OCI-LY3 (cell line): ENCODE measurements at regions not wholly inside any gene's neighbourhood (a gene's known extent, or its start where the extent isn't known, plus 50 kb on each side); places are given as distances from the start of the nearest gene placed in this dataset.

Experiments used
- H2AFZ ChIP-seq: fragments of 200-600, 300-600 bp; shearing (Covaris generic); 2 replicates; pipeline ENCODE4 v1.6.0; 2014; ENCODE audit warnings: antibody characterized with exemption, low read depth, low read length
- H3K27ac ChIP-seq: fragments of 200-600, 300-600 bp; sonication (generic); 2 replicates; pipeline ENCODE4 v1.5.1; 2014; ENCODE audit warnings: mild to moderate bottlenecking, low read length, moderate library complexity, mixed read lengths
- H3K27me3 ChIP-seq: fragments of 200-600, 300-600 bp; sonication (generic); 2 replicates; pipeline ENCODE4 v1.6.1; 2014; ENCODE audit warnings: low read depth, low read length, mixed read lengths
- H3K36me3 ChIP-seq: fragments of 200-600, 300-600 bp; sonication (generic); replicated peaks from 2 replicates; pipeline ENCODE3; 2014; ENCODE audit warnings: low read depth, low read length, mixed read lengths
- H3K4me1 ChIP-seq: fragments of 300-600, 200-600 bp; sonication (generic); 2 replicates; pipeline ENCODE4 v1.6.1; 2014; ENCODE audit warnings: low read length, mixed read lengths
- H3K4me2 ChIP-seq: fragments of 200-600, 300-600 bp; sonication (generic); 2 replicates; pipeline ENCODE4 v1.6.1; 2014; ENCODE audit warnings: low read length, mixed read lengths
- H3K4me3 ChIP-seq: fragments of 300-600, 200-600 bp; sonication (generic); 2 replicates; pipeline ENCODE4 v1.5.1; 2014; ENCODE audit warnings: antibody characterized with exemption, mild to moderate bottlenecking, low read length, moderate library complexity
- H3K79me2 ChIP-seq: fragments of 300-600, 200-600 bp; shearing (Covaris generic); 2 replicates; pipeline ENCODE4 v1.6.1; 2014; ENCODE audit warnings: mild to moderate bottlenecking, low read length, mixed read lengths
- H3K9ac ChIP-seq: fragments of 300-600, 200-600 bp; shearing (Covaris generic); 2 replicates; pipeline ENCODE4 v1.6.0; 2014; ENCODE audit warnings: mild to moderate bottlenecking, low read length, moderate library complexity
- H3K9me3 ChIP-seq: fragments of 200-600, 300-600 bp; shearing (Covaris generic); 2 replicates; pipeline ENCODE4 v1.6.1; 2014; ENCODE audit warnings: low read length, mixed read lengths; ENCODE audit not compliant: insufficient read depth
- H4K20me1 ChIP-seq: fragments of 200-600, 300-600 bp; sonication (generic); 2 replicates; pipeline ENCODE4 v1.6.1; 2016; ENCODE audit warnings: low read length, mixed read lengths; ENCODE audit not compliant: insufficient read depth
- EZH2phosphoT487 ChIP-seq: fragments of 200-600 bp; shearing (Covaris generic); IDR thresholded peaks from 2 replicates; pipeline ENCODE4 v1.6.1; 2018; ENCODE audit warnings: antibody characterized with exemption, mixed run types, low read depth
- TF ChIP-seq, protein P1 (sequence below): fragments of 200-600, 300-600 bp; sonication (generic); IDR thresholded peaks from 2 replicates; pipeline ENCODE4 v1.5.1; 2014; ENCODE audit warnings: antibody characterized with exemption, low read length, low read depth

DNA sequence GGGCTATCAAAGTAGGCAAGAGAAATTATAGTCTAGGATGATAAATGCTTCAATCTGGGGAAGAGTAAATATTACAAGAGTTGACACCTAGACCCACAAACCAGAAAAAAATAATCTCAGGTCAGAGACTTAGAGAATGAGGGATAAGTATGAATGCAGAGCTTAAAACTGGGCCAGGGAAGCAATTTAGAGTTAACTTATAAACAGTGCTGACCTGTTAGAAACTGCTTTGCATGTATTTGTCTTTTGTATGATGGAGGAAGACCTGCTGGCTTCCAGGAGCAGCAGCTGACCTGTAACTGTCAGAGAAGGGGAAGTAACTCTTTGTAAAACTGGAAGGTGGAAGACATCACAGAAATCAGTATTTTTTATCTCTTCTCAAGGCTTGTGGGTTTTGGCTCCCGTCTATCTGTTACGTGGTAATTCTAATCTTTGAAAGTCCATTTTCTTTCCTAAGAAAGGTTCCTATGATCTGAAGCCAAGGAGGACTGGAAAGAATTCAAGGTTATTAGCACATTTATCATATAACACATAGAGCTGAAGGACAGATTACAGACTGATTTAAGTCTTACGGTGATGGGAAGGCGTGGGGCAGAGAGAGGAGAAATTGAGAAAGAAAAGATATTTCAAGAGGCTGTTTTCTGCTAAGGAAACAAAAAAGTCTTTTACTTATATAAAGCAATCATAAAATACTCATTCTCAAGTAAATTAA is 114.7 kb upstream of the ADAMTS19 start:
- H3K4me2 ChIP-seq = no peak overlapping the region
- no peak overlapping the region for H3K27ac ChIP-seq
- H3K79me2 ChIP-seq = no peaks in the 10 kb centered on the region
- no peaks in the 10 kb centered on the region for H4K20me1 ChIP-seq
- no peaks in the 10 kb centered on the region for H3K4me1 ChIP-seq
- no peak overlapping the region for H3K9ac ChIP-seq
- no peak for TF ChIP-seq EZH2phosphoT487
- TF ChIP-seq, protein P1, sequence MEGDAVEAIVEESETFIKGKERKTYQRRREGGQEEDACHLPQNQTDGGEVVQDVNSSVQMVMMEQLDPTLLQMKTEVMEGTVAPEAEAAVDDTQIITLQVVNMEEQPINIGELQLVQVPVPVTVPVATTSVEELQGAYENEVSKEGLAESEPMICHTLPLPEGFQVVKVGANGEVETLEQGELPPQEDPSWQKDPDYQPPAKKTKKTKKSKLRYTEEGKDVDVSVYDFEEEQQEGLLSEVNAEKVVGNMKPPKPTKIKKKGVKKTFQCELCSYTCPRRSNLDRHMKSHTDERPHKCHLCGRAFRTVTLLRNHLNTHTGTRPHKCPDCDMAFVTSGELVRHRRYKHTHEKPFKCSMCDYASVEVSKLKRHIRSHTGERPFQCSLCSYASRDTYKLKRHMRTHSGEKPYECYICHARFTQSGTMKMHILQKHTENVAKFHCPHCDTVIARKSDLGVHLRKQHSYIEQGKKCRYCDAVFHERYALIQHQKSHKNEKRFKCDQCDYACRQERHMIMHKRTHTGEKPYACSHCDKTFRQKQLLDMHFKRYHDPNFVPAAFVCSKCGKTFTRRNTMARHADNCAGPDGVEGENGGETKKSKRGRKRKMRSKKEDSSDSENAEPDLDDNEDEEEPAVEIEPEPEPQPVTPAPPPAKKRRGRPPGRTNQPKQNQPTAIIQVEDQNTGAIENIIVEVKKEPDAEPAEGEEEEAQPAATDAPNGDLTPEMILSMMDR = no peak
- no peaks in the 10 kb centered on the region for H3K9me3 ChIP-seq
- H3K36me3 ChIP-seq = no peaks in the 10 kb centered on the region
- H3K4me3 ChIP-seq = no peak overlapping the region
- H3K27me3 ChIP-seq = no peaks in the 10 kb centered on the region
- H2AFZ ChIP-seq = no peak overlapping the region

DNA sequence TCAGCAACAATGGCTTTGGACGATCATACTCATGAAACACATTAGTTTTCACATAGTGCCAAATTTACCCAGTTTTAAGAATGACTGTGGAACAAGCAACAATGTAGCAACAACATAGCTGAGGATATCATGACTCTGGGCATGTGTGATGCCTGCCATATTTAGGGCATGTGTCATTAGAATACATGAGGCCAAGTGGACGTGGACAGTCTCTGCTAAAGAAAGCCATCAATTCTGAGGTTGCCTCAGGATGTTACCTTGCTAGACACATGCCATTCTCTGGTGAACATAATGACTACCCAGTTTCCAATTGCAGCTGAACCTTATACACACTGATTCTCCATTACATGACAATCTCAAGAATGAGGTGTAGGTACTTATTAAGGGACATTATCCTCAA is 103.3 kb upstream of the ADAMTS19 start:
- no peaks in the 10 kb centered on the region for H3K79me2 ChIP-seq
- H3K4me1 ChIP-seq = no peaks in the 10 kb centered on the region
- no peak overlapping the region for H3K4me3 ChIP-seq

DNA sequence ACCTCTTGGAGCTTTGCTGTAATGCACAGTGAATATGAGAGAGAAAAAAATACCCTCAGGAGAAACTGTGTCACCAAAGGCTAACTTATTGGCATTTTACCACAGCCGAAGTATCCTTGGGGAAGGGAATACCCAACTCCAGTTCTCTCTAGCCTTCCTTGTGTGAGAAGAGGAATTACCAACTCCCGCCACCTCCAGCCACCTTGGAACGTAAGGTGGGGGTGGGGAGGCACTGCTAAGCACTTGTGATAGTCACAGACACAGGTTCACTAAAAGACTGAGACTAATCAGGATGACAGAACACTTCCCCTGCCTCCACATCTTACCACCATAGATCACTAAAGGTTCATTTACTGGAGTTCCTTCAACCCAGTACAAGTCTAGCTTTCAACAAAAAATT is 102.0 kb upstream of the ADAMTS19 start:
- TF ChIP-seq EZH2phosphoT487 = no peak
- TF ChIP-seq, protein P1 = no peak
- Histone ChIP-seq H3K36me3 (no peaks in the 10 kb centered on the region), H3K9me3 (no peaks in the 10 kb centered on the region), H3K79me2 (no peaks in the 10 kb centered on the region), H3K9ac (no peak overlapping the region), H3K4me3 (no peak overlapping the region), H2AFZ (no peak overlapping the region), H3K4me1 (no peaks in the 10 kb centered on the region), H3K4me2 (no peak overlapping the region), H4K20me1 (no peaks in the 10 kb centered on the region), H3K27me3 (no peaks in the 10 kb centered on the region), H3K27ac (no peak overlapping the region)

More for the DNA sequence above, 103.3 kb upstream of the ADAMTS19 start:
- Histone ChIP-seq H3K9ac (no peak overlapping the region), H3K27ac (no peak overlapping the region), H2AFZ (no peak overlapping the region), H3K27me3 (no peaks in the 10 kb centered on the region), H3K4me2 (no peak overlapping the region), H3K9me3 (no peaks in the 10 kb centered on the region), H3K36me3 (no peaks in the 10 kb centered on the region), H4K20me1 (no peaks in the 10 kb centered on the region)
- TF ChIP-seq, protein P1 = no peak
- TF ChIP-seq EZH2phosphoT487 = no peak

DNA sequence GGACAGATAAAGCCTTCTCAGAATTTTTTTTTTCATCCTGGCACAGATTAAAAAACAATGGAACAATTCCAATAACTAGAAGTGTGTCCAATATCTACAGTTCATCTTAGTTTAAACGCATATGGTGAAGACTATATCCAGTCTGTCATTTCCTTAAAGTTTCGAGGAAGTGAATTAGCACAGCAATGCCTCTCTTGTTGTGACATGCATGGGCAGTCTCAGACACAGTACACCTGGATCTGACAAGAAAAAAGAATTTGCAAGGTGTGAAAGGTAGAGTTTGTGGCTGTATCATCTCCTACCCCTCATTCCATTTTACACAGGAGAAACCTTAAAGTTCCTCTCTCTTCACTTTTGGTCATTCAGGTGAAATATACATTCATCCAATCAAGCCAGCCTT is 100.6 kb upstream of the ADAMTS19 start:
- no peak overlapping the region for H3K27ac ChIP-seq
- H3K9me3 ChIP-seq = no peaks in the 10 kb centered on the region
- H3K4me1 ChIP-seq = no peaks in the 10 kb centered on the region
- H3K27me3 ChIP-seq = no peaks in the 10 kb centered on the region
- TF ChIP-seq, protein P1 = no peak
- no peak for TF ChIP-seq EZH2phosphoT487
- no peak overlapping the region for H3K4me2 ChIP-seq
- no peak overlapping the region for H2AFZ ChIP-seq
- H3K79me2 ChIP-seq = no peaks in the 10 kb centered on the region
- H3K9ac ChIP-seq = no peak overlapping the region
- no peaks in the 10 kb centered on the region for H4K20me1 ChIP-seq
- H3K4me3 ChIP-seq = no peak overlapping the region
- H3K36me3 ChIP-seq = no peaks in the 10 kb centered on the region
